Endometrial microvascular endothelial cells (primary cell): ENCODE measurements at regions not wholly inside any gene's neighbourhood (a gene's known extent, or its start where the extent isn't known, plus 50 kb on each side); places are given as distances from the start of the nearest gene placed in this dataset.
"Not testable (repeated sequence)": the region's sequence is repeated elsewhere in the genome, so short reads cannot be mapped to it uniquely, and the experiment has no call there.

Experiments used
- in situ Hi-C: cut with HindIII; loops from 2 replicates; pipeline ENCODE4 v1.10.0; 2017; ENCODE audit warnings: low sequenced_read_pairs, low pct_unique_long_range_greater_than_20kb; ENCODE audit errors: inconsistent ontology term

DNA sequence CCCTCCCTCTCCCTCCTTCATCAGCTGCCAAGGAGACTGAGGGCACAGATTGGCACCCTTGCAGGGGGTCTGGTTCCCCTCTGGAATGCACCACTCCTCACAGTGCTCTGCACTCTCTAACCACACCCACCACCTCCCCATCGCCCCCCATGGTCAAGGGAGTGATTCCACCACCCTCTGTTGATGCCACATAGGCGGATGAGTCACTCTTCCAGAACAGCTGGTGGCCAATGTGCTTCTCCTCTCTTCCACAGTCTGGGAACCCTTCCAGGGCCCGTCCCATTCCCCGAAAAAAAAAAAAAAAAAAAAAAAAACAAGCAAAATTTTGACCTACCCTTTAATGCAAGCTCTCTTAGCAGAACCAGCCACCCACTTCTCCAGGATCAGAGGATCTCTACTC is 341.3 kb upstream of the KLF3 start:
- in situ Hi-C loops = no loop called here

DNA sequence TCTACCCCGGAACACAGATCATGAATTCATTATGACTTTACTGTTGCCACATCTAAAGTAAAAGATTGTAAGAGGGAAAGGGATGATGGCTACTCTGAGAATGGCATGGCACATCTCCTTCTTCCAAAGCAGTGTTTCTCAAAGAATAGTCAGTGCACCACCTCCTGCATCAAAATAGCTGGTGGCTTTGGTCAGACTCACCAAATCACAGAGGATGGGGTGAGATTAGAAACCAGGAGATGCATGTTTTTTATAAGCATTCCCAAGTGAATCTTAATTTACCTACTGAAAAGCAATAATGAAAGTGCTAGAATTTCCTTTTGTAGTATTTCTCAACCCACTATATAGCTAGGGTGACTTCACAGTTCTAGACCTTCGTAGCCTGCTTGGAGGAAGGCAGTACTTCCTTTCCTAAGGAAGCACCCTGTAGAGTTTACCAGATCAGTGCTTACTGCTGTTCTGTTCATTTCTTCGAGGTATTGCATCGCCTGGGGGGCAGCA is 340.8 kb upstream of the KLF3 start:
- in situ Hi-C loops = no loop called here

GRCh38 chr4:38324861-38325628 is 339.0 kb upstream of the KLF3 start:
- in situ Hi-C loops = no loop called here

- in situ Hi-C loops = no loop called here
Measured at GRCh38 chr4:38325629-38325913, 338.4 kb upstream of the KLF3 start.

DNA sequence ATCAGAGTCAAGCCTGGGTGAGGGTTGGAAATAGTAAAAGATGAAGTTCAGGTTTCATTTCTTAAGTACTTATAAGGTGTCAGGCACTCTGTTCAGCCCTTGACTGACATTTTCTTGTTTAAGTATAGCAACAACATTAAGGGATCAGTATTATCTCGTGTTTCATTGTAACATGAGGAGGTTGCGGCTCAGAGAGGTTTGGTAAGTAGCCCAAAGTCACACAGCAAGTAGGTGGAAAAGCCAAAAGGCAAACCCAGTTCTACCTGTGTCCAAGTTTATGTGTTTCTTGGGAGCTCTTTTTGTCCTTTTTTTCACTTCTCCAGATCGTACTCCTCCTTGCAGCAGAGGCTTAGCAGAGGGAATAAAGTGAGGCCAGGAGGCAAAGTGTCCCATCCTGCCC is 337.5 kb upstream of the KLF3 start:
- in situ Hi-C loops = no loop called here

DNA sequence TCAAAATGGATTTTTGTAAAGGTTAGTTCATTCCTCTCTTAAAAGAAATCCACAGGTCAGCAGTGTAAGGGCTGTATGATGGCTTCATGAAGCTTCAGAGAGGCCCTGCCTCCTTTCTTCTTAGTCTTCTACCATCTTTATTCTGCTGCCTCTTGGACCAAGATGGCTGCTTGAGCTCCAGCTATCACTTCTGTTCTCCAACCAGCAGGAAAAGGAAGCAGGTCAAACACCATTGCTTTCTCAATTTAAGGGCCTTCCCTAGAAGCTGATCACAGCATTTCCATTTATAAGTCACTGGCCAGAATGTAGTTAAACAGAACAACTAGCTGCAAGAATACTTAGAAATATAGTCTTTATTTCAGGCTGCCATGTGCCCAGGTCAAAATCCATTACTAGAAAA is 336.8 kb upstream of the KLF3 start:
- in situ Hi-C loops = no loop called here

GRCh38 chr4:38328989-38329729 is 334.8 kb upstream of the KLF3 start:
- in situ Hi-C loops = no loop called here

- in situ Hi-C loops = no loop called here
Measured at GRCh38 chr4:38330321-38330720, 333.7 kb upstream of the KLF3 start.

DNA sequence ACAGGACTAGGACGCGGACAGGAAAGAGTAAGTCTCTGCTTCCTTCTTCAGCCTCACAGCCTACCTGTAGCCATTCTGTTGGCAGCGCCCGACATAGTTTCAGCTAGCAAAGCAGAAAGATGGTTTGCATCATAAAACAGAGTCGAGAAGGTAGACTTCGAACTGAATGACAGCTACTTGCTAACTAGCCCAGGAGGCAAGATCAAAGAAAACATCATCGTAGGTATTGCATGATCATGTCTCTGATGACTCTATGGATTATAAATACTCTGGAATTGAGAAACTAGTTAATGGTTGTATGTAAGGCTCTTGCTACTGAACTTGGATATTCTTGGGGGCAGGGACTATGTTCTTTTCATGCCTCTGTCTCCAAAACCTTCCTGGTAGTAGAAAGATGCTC is 333.1 kb upstream of the KLF3 start:
- in situ Hi-C loops = no loop called here

GRCh38 chr4:38332699-38333098 is 331.3 kb upstream of the KLF3 start:
- in situ Hi-C loops = no loop called here

GRCh38 chr4:38333219-38333618 is 330.8 kb upstream of the KLF3 start:
- in situ Hi-C loops = no loop called here

GRCh38 chr4:38334791-38335190 is 329.2 kb upstream of the KLF3 start:
- in situ Hi-C loops = no loop called here

- in situ Hi-C loops = not testable (repeated sequence)
Measured at GRCh38 chr4:38338939-38339338, 325.1 kb upstream of the KLF3 start.

GRCh38 chr4:38343608-38344007 is 320.4 kb upstream of the KLF3 start:
- in situ Hi-C loops = no loop called here

DNA sequence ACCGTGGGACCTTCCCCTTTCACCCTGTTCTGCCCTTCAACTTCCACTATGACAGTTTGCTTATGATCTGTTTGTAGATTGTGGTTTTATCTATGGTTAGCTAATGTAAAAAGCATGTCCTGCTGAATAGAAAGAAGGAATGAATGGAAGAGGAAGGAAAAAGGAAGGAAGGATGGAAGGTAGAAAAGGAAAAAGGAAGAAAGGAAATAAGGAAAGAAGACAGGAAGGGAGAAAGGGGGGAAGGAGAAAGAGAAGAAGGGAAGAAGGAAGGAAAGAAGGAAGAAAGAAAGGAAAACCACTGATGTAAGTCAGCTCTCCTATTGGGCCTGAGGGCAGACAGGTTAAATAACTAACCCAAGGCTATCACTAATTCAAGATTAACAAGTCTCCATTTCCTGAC is 319.1 kb upstream of the KLF3 start:
- in situ Hi-C loops = no loop called here

GRCh38 chr4:38347251-38347650 is 316.7 kb upstream of the KLF3 start:
- in situ Hi-C loops = no loop called here

GRCh38 chr4:38354421-38354820 is 309.6 kb upstream of the KLF3 start:
- in situ Hi-C loops = no loop called here

- in situ Hi-C loops = no loop called here
Measured at GRCh38 chr4:38354872-38355271, 309.1 kb upstream of the KLF3 start.

- in situ Hi-C loops = no loop called here
Measured at GRCh38 chr4:38356686-38357085, 307.3 kb upstream of the KLF3 start.

DNA sequence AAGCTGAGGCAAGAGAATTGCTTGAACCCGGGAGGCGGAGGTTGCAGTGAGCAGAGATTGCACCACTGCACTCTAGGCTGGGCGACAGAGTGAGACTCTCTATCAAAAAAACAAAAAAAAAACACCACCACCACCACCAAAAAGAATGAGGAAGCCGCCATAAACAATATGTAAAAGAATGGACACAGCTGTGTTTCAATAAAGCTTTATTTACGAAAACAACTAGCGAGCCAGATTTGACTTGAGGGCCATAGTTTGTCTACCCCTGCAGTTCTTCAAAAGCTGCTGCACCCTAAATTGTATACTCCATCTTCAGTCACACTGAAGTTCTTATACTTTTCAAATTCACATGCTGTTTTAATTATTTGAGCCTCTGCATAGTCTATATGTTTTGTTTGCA is 306.5 kb upstream of the KLF3 start:
- in situ Hi-C loops = no loop called here

GRCh38 chr4:38359113-38359512 is 304.9 kb upstream of the KLF3 start:
- in situ Hi-C loops = no loop called here
